NCI-H748 treated with DMSO at 0.1 percent for 48 hours (cell line): ENCODE measurements at regions not wholly inside any gene's neighbourhood (a gene's known extent, or its start where the extent isn't known, plus 50 kb on each side); places are given as distances from the start of the nearest gene placed in this dataset.

ENCODE experiments used
- DNase-seq: peaks from one replicate; lab custom pipeline; 2025; lab: John Stamatoyannopoulos, UW

GRCh38 chr4:173591760-173592159, 61.7 kb upstream of the HAND2 start:
- DNase-seq: no peak

- DNase-seq: no peak
Observed at GRCh38 chr4:173590697-173591096, 60.7 kb upstream of the HAND2 start.

- DNase-seq: no peak
Observed at GRCh38 chr4:173585876-173586572, 56.0 kb upstream of the HAND2 start.

GRCh38 chr4:173584506-173584905, 54.5 kb upstream of the HAND2 start:
- DNase-seq: no peak
